AG04449 (cell line): ENCODE measurements at regions not wholly inside any gene's neighbourhood (a gene's known extent, or its start where the extent isn't known, plus 50 kb on each side); places are given as distances from the start of the nearest gene placed in this dataset.
A peak's percentile ranks its signal among the peaks of the same experiment; 100 is the strongest.

Experiments used
- CTCF ChIA-PET: fragments of 350-600 bp; formaldehyde crosslinking; extraction: SDS; loops from one replicate; lab custom pipeline; 2021; ENCODE audit warnings: antibody characterized with exemption; lab: Yijun Ruan, JAX
- POLR2A ChIA-PET: fragments of 400-600, 350-600 bp; formaldehyde crosslinking; extraction: SDS; loops from one replicate; lab custom pipeline; 2020; ENCODE audit warnings: antibody characterized with exemption, inconsistent platforms; lab: Yijun Ruan, JAX
- DNase-seq: peaks from one replicate; pipeline ENCODE4 v3.0.0-alpha.2; 2010; ENCODE audit warnings: low read depth, low spot score
- H3K4me3 ChIP-seq: 2 replicates; pipeline ENCODE4 v1.5.1; 2011; ENCODE audit warnings: low read depth, mild to moderate bottlenecking, control low read depth, low read length
- TF ChIP-seq, protein P1 (sequence below): IDR thresholded peaks from one replicate; pipeline ENCODE4 v1.5.1; 2011; ENCODE audit warnings: mild to moderate bottlenecking, moderate library complexity, low read length, control low read depth, inconsistent platforms; ENCODE audit not compliant: insufficient read depth; ENCODE audit errors: missing control alignments

DNA sequence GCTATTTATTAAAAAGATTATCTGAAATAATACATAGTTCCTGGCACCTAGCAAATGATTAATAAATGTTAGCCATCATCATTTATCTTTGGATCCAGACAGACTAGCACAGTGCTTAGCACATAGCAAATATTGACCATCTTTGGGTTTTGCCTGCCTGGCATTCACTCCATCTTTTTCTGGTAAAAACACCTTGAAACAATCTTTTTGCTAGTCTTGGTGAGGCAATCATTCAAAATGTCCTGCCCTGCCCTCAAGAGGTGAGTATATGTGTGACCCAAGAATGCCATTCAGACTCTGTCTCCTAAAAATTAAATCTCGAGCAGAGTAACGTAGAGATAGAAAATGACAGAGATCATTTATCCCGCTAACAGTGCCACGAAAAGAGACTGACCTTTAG is 78.3 kb upstream of the ZNF280D start:
- no peak overlapping the region for H3K4me3 ChIP-seq
- CTCF ChIA-PET = interaction anchor here (1.2 kb wide), 2 partner anchors 9 to 10 kb away, joined by 3 to 5 read pairs; no protein-coding TSS in a partner anchor
- POLR2A ChIA-PET = interaction anchor here (0.6 kb wide), 1 partner anchor 79 kb away, joined by 3 read pairs; no protein-coding TSS in a partner anchor
- no peak for DNase-seq
- TF ChIP-seq, protein P1, sequence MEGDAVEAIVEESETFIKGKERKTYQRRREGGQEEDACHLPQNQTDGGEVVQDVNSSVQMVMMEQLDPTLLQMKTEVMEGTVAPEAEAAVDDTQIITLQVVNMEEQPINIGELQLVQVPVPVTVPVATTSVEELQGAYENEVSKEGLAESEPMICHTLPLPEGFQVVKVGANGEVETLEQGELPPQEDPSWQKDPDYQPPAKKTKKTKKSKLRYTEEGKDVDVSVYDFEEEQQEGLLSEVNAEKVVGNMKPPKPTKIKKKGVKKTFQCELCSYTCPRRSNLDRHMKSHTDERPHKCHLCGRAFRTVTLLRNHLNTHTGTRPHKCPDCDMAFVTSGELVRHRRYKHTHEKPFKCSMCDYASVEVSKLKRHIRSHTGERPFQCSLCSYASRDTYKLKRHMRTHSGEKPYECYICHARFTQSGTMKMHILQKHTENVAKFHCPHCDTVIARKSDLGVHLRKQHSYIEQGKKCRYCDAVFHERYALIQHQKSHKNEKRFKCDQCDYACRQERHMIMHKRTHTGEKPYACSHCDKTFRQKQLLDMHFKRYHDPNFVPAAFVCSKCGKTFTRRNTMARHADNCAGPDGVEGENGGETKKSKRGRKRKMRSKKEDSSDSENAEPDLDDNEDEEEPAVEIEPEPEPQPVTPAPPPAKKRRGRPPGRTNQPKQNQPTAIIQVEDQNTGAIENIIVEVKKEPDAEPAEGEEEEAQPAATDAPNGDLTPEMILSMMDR = no peak

- H3K4me3 ChIP-seq = no peak overlapping the region
- POLR2A ChIA-PET = no interaction called here
- CTCF ChIA-PET = interaction anchor here (0.8 to 1.1 kb wide), 2 partner anchors 14 to 317 kb away, joined by 3 read pairs; no protein-coding TSS in a partner anchor
- DNase-seq = no peak
- TF ChIP-seq, protein P1 = no peak
Observed at GRCh38 chr15:56808160-56808559, 74.9 kb upstream of the ZNF280D start.

DNA sequence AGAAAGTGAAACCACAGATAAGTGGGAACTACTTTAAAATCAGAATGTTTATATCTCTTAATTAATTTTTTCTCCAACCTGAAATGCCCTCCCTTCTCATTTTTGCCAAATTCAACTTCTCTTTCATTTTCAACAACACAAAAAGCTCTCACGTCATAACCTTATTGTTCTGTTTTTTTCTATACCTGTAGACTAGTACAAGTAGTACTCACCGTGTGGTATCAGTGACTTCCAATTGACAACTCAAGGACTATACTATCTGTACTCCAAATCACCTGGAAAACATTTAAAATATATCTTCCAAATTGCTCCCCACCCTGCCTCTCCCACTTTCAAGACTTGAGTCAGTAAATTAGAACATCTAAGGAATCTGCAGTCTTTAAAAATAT is 72.8 kb upstream of the ZNF280D start:
- ChIA-PET CTCF (no interaction called here), POLR2A (interaction anchor here (1.4 kb wide), 1 partner anchor 11 kb away, joined by 5 read pairs; no protein-coding TSS in a partner anchor)
- TF ChIP-seq, protein P1 = no peak
- H3K4me3 ChIP-seq = no peak overlapping the region
- DNase-seq = no peak

GRCh38 chr15:56805466-56806147 is 72.3 kb upstream of the ZNF280D start:
- TF ChIP-seq, protein P1 = no peak
- ChIA-PET CTCF (interaction anchor here (1.3 kb wide), 1 partner anchor 72 kb away, joined by 5 read pairs; the partner anchor contains the start of gene ZNF280D), POLR2A (interaction anchor here (1.4 kb wide), 1 partner anchor 12 kb away, joined by 5 read pairs; no protein-coding TSS in a partner anchor)
- peak; percentile 34 for DNase-seq
- no peak overlapping the region; the same call in 1 of the 2 replicates for H3K4me3 ChIP-seq

DNA sequence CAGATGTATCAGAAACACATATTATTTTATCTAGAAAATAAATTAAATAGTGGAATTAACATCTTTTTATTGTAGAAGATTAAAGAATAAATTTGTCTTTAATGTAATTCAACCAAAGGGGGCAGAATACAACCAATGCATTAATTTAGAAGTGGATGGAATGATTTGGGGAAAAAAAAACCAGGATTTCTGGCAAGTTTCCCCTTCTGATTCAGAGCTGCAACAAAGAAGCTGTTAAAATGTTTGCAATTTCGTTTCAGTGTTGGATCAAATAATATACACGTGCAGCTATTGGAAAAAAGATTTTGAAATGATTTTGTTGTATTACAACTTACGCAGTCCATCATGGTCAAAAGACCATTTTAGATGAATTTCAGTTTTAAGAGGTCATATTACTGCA is 71.6 kb upstream of the ZNF280D start:
- H3K4me3 ChIP-seq = no peak overlapping the region
- no peak for DNase-seq
- POLR2A ChIA-PET = no interaction called here
- TF ChIP-seq, protein P1 = no peak
- CTCF ChIA-PET = interaction anchor here (1.3 kb wide), 1 partner anchor 71 kb away, joined by 5 read pairs; the partner anchor contains the start of gene ZNF280D

GRCh38 chr15:56804279-56804678 is 71.0 kb upstream of the ZNF280D start:
- TF ChIP-seq, protein P1 = no peak
- ChIA-PET POLR2A (no interaction called here), CTCF (interaction anchor here (1.1 to 1.3 kb wide), 2 partner anchors 71 to 313 kb away, joined by 3 to 5 read pairs; partner anchors contain the start of gene ZNF280D)
- no peak overlapping the region for H3K4me3 ChIP-seq
- no peak for DNase-seq
